ENCODE measurements at regions not wholly inside any gene's neighbourhood (a gene's known extent, or its start where the extent isn't known, plus 50 kb on each side); places are given as distances from the start of the nearest gene placed in this dataset.

DNA sequence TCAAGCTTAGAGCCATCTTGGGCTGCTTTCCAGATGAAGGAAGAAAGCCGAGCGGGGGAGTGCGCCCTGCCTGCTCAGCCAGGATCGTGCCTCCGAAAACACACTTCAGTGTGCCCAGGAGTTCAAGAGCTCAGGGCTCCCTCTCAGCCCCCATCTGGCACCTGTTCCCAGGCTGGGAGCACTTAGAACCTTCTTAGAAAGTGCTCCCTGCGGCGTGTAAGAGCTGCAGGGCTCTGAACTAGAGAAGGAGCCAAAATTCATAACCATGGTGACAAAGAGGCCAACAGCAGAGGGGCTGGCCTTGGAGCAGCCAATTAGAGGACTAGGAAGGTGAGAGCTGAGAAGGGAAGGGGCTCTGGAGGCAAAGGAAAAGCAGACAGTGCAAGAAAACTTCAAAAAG lies 59.0 kb upstream of the TNRC6C start:
- DNase-seq: no peak

DNA sequence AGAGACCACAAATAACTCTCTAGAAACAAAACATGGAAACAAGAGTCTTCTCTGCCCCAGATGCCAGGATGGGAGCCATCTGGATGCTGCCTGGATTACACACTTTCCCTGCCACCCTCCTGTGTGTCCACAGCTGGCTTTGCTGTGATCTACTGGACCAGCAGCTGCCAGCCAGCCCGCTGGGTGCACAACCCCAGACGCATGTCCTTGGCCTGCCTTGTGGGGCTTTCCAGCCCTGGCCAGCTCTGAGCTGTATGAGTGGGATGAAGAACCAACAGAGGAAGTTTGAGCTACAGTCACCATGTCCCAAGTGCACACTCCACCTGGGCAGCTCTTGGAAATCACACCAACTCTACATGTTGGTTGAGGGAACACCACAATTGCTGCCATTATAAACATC lies 57.0 kb upstream of the TNRC6C start:
- DNase-seq: no peak

DNA sequence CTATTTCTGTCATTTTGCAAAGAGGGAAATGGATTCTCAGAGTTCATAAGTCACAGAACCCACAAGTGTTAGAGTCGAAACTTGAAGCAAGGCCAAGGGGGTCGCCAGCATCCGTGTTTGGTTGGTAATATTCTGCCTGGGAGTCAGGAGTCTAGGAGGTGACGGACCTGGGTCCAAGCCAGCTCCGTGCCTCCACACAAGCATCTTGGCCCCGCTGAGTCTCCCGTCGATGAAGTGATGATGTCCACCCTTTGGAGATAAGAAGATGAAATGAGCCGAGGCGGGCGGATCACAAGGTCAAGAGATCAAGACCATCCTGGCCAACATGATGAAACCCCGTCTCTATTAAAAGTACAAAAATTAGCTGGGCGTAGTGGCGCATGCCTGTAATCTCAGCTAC lies 53.2 kb upstream of the TNRC6C start:
- no peak for DNase-seq

DNA sequence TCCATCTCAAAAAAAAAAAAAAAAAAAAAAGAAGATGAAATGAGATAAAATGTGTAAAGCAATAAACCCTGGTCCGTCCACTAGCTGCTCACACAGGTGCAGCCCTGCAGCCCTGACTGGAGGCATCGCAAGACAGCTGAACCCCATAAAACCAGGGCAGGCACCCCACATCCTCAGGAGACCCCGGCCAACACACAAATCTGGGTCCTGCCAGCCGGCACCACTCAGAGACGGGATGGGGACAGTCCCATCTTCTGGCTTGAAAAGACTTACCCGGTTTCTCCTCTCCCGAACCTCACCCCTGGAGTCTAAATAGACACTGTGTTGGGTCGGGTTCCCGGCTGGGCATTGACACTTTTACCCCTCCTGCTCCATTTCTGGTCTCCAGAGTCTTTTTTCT lies 52.7 kb upstream of the TNRC6C start:
- no peak for DNase-seq

DNA sequence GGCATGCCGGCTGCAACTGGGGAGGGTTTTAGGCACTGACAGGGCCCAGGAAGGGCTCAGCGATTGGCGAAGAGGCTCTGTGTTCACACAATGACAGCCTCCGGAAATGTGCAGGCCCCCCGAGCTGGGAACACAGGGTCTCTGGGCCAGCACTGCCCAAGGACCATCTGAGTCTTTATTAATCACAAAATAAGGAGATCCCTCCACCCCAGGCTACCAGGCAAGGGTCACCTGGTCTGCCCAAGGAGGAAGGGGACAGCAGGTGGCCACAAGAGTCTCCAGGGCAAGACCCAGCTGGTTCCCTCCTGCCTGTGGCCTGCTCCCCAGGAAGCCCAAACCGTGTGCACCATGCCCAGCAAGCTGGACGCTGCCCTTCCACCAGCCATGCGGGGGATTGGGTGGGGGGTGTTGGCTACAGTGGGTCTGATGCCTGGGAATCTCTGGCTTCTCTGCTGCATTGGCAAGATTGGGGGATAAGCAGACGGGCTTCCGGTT lies 52.1 kb upstream of the TNRC6C start:
- no peak for DNase-seq

DNA sequence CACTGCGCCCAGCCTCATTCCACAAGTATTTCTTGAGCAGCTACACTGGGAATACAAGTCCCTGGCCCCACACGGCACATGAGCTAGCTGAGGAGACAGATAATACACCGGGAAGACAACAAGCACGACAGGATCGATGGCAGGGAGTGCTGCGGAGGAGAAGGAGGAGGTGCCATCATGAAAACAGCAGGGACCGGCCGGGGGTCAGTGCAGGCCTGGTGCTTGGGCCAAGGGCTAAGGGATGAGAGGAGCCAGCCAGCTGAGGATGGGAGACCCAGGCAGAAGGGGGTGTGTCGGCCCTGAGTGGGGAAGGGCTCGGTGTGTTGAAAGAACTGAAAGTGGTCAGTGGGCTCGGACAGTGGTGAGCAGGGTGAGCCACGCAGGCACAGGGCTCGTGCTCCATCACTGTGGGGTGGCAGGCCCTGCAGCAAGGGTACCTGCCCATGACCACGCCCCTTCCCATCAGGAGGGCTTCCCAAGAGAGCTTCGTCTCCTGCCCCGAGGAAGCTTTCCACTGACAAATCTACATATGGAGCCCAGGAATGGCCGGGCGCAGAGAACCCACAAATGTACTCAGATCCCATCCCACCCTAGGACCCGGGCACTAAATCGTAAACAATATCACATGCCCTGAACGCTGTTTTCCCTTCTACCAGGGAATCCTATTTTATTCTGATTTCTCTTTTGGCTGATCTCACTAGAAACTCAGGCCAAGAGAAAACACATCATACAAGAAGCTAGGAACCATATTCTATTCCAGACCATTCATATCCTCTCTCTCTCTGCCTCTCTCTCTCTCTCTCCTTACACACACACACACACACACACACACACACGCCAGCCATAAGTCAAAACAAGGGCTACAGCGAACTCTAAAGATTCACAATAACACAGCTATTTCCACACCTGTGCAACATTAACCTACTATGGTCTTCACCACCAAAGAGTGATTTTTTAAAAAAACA lies 50.7 kb upstream of the TNRC6C start:
- no peak for DNase-seq

DNA sequence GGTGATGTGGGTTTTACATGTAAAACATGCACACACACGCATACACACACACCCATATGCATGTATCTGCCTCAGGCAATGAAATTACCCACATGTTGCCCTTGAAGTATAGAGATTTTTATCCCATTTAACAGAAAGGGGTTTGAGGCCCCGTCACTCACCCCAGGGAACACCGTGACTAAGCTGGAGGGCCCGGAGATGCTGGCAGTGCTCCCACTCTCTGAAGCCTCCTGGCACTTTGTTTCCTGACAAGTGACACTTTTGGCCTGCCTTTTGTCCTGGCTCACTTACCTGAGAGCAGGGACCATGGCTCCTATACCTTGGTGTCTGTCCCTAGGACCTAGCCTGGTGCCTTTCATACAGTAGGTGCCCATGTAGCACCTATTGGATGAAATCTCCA lies 50.0 kb upstream of the TNRC6C start:
- DNase-seq: no peak
